ENCODE measurements at regions not wholly inside any gene's neighbourhood (a gene's known extent, or its start where the extent isn't known, plus 50 kb on each side); places are given as distances from the start of the nearest gene placed in this dataset.

DNA sequence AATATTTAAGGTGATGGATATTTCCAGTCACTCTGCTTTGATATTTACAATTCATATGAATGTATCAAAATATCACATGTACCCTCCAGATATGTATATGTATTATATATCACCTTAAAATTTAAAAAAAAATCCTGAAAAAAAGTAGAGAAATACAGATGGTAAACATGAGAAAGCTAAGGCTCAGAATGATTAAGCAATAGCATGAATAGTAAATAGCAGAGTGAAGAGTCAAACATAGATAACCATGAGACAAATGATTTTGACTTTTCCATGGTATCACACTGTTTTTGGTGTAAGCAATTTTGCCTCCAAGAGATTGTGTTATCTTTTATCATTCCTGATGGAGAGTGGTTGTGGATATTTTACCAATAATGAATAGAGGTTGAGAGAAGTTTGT is 868.8 kb downstream of the CDH11 start:
- TF ChIP-seq CTCF (IDR thresholded peaks at IDR 0.05), result no peak
- TF ChIP-seq POLR2A (IDR thresholded peaks at IDR 0.05), result no peak
